Neural cell (in vitro differentiated cells): ENCODE measurements at regions not wholly inside any gene's neighbourhood (a gene's known extent, or its start where the extent isn't known, plus 50 kb on each side); places are given as distances from the start of the nearest gene placed in this dataset.

Source experiments
- RAD21 ChIP-seq: fragments of 450-650 bp; conservative IDR thresholded peaks from 2 replicates; pipeline ENCODE4 v1.6.1; 2014; ENCODE audit warnings: antibody characterized with exemption, mild to moderate bottlenecking, moderate library complexity
- SMC3 ChIP-seq: fragments of 450-650 bp; conservative IDR thresholded peaks from 2 replicates; pipeline ENCODE4 v1.6.1; 2014; ENCODE audit warnings: antibody characterized with exemption, mild to moderate bottlenecking, moderate library complexity; ENCODE audit not compliant: poor library complexity
- TF ChIP-seq, protein P1 (sequence below): fragments of 450-650 bp; IDR thresholded peaks from 2 replicates; pipeline ENCODE4 v1.5.1; 2014; ENCODE audit warnings: antibody characterized with exemption, mild to moderate bottlenecking, moderate library complexity; ENCODE audit not compliant: poor library complexity, severe bottlenecking

DNA sequence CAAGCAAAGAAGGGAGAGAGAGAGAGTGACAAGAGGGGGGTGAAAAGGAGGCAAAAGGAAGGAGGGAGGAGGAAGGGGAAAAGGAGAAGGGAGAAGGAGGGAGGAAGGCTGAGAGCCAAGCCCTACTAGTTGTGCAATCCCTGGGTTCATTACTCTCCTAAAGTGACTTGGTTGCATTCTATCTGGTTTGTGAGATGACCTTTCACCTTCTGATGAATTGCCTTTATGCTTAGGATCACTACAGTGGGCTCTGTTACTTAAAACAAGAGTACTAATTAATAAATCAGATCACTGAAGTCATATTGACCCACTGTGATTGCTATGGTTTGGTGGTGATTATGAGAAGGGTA, 144.9 kb downstream of the KIF20B start:
- TF ChIP-seq, protein P1, sequence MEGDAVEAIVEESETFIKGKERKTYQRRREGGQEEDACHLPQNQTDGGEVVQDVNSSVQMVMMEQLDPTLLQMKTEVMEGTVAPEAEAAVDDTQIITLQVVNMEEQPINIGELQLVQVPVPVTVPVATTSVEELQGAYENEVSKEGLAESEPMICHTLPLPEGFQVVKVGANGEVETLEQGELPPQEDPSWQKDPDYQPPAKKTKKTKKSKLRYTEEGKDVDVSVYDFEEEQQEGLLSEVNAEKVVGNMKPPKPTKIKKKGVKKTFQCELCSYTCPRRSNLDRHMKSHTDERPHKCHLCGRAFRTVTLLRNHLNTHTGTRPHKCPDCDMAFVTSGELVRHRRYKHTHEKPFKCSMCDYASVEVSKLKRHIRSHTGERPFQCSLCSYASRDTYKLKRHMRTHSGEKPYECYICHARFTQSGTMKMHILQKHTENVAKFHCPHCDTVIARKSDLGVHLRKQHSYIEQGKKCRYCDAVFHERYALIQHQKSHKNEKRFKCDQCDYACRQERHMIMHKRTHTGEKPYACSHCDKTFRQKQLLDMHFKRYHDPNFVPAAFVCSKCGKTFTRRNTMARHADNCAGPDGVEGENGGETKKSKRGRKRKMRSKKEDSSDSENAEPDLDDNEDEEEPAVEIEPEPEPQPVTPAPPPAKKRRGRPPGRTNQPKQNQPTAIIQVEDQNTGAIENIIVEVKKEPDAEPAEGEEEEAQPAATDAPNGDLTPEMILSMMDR = no peak
- TF ChIP-seq SMC3 (no peak), RAD21 (no peak)
